Pulmonary artery endothelial cell (primary cell): ENCODE measurements at regions not wholly inside any gene's neighbourhood (a gene's known extent, or its start where the extent isn't known, plus 50 kb on each side); places are given as distances from the start of the nearest gene placed in this dataset.
A peak's percentile ranks its signal among the peaks of the same experiment; 100 is the strongest.
"Not testable (repeated sequence)": the region's sequence is repeated elsewhere in the genome, so short reads cannot be mapped to it uniquely, and the experiment has no call there.

Experiments used
- DNase-seq: peaks from one replicate; pipeline ENCODE4 v3.0.0-alpha.2; 2011; ENCODE audit warnings: low read depth, low spot score

GRCh38 chr17:31623990-31624389, 232.5 kb downstream of the RAB11FIP4 start:
- no peak for DNase-seq

GRCh38 chr17:31622500-31622899, 231.0 kb downstream of the RAB11FIP4 start:
- no peak for DNase-seq

- no peak for DNase-seq
These were observed 230.1 kb downstream of the RAB11FIP4 start for GRCh38 chr17:31621566-31621965.

- DNase-seq, result not testable (repeated sequence)
These were observed 219.6 kb downstream of the RAB11FIP4 start for GRCh38 chr17:31611053-31611452.

GRCh38 chr17:31609996-31610910, 218.8 kb downstream of the RAB11FIP4 start:
- no peak for DNase-seq

GRCh38 chr17:31609331-31609730, 217.9 kb downstream of the RAB11FIP4 start:
- DNase-seq, result no peak

- no peak for DNase-seq
These were observed 217.3 kb downstream of the RAB11FIP4 start for GRCh38 chr17:31608659-31609254.

- no peak for DNase-seq
These were observed 214.3 kb downstream of the RAB11FIP4 start for GRCh38 chr17:31605761-31606160.

GRCh38 chr17:31604936-31605335, 213.5 kb downstream of the RAB11FIP4 start:
- no peak for DNase-seq

GRCh38 chr17:31600144-31600543, 208.7 kb downstream of the RAB11FIP4 start:
- not testable (repeated sequence) for DNase-seq

- DNase-seq, result no peak
These were observed 207.6 kb downstream of the RAB11FIP4 start for GRCh38 chr17:31598921-31599571.

- DNase-seq, result no peak
These were observed 206.9 kb downstream of the RAB11FIP4 start for GRCh38 chr17:31598399-31598782.

- DNase-seq, result no peak
These were observed 206.3 kb downstream of the RAB11FIP4 start for GRCh38 chr17:31597646-31598398.

- peak; percentile 90 for DNase-seq
These were observed 205.2 kb downstream of the RAB11FIP4 start for GRCh38 chr17:31596382-31597323.

GRCh38 chr17:31595666-31596381, 204.3 kb downstream of the RAB11FIP4 start:
- DNase-seq, result no peak

- DNase-seq, result no peak
These were observed 203.6 kb downstream of the RAB11FIP4 start for GRCh38 chr17:31595076-31595475.

- DNase-seq, result no peak
These were observed 202.9 kb downstream of the RAB11FIP4 start for GRCh38 chr17:31594416-31594815.

GRCh38 chr17:31593806-31594205, 202.3 kb downstream of the RAB11FIP4 start:
- no peak for DNase-seq

- DNase-seq, result no peak
These were observed 200.4 kb downstream of the RAB11FIP4 start for GRCh38 chr17:31591924-31592323.

GRCh38 chr17:31588512-31588911, 197.0 kb downstream of the RAB11FIP4 start:
- DNase-seq, result no peak
